ENCODE measurements at regions not wholly inside any gene's neighbourhood (a gene's known extent, or its start where the extent isn't known, plus 50 kb on each side); places are given as distances from the start of the nearest gene placed in this dataset.
A peak's percentile ranks its signal among the peaks of the same experiment; 100 is the strongest.

DNA sequence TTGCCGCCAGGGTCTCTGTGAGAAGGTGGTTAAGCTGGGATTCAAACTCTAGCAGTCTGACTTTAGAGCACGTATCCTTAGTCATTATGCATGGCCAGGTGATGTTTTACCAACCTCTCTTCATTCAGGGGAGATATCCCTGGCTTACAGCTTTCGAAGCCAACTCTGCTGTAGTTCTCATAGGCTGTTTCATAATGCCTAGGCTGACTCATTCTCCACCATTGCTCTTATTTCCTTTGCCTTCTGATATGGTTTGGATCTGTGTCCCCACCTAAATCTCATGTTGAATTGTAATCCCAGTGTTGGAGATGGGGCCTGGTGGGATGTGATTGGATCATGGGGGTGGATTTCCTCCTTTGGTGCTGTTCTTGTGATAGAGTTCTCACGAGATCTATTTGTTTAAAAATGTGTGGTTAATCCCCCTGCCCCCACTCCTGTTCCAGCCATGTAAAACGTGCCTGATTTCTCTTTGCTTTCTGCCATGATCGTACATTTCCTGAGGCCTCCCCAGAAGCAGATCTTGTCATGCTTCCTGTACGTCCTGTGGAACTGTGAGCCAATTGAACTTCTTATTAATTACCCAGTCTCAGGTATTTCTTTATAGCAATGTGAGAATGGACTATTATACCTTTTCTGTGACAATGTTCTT, 94.6 kb upstream of the MAN1A1 start:
- intact Hi-C loops (cut with DNase I) = no loop called here
- Histone ChIP-seq H3K9me3 (no peaks in the 10 kb centered on the region), H3K27ac (peak overlapping the region in 1 of 4 donors; percentile 22), H3K27me3 (no peaks in the 10 kb centered on the region), H3K4me3 (no peak overlapping the region), H3K4me1 (peaks cover 0 to 33% (median 18%) of the 10 kb centered on the region in 4 donors), H3K36me3 (no peaks in the 10 kb centered on the region)
- 74 to 86% methylated on average over 7 of the region's 7 CpGs for WGBS, 2 donors
- TF ChIP-seq POLR2AphosphoS5 (IDR thresholded peaks at IDR 0.05) (no peak), POLR2A (IDR thresholded peaks at IDR 0.05) (no peak), CTCF (IDR thresholded peaks at IDR 0.05) (no peak), EP300 (IDR thresholded peaks at IDR 0.05) (no peak)
- no peak for DNase-seq

DNA sequence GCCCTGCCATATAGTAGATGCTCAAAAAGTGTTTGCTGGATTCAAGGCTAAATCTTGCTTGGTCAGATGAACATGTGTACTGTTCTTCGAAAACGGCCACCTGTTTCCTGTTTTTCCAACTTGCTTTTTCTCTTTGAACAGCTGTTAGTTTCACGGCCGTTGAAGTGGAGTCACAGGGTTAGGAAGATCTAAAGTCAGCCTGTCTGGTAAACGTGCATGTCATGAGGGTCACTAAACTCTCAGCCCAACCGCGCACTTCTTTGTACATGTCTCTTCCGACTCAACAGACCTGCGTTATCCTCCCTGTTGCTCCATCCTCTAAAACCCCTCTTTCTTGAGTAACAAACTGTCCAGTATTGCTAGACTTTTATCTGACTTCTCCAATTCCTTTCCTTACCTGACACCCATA, 93.2 kb upstream of the MAN1A1 start:
- Histone ChIP-seq H3K36me3 (no peaks in the 10 kb centered on the region), H3K4me3 (no peak overlapping the region), H3K27ac (no peak overlapping the region), H3K9me3 (no peaks in the 10 kb centered on the region), H3K27me3 (no peaks in the 10 kb centered on the region), H3K4me1 (peaks cover 0 to 29% (median 18%) of the 10 kb centered on the region in 4 donors)
- intact Hi-C loops (cut with DNase I) = no loop called here
- DNase-seq = peak; percentile 80
- TF ChIP-seq POLR2AphosphoS5 (IDR thresholded peaks at IDR 0.05) (peak in 1 of 4 donors; percentile 29), CTCF (IDR thresholded peaks at IDR 0.05) (no peak), EP300 (IDR thresholded peaks at IDR 0.05) (peak in 2 of 4 donors; percentile 47 to 74)
- WGBS, 2 donors = 37 to 64% methylated on average over 9 of the region's 9 CpGs

GRCh38 chr6:119440953-119441352, 91.4 kb upstream of the MAN1A1 start:
- H3K4me1 ChIP-seq = peaks cover 0 to 12% (median 9%) of the 10 kb centered on the region in 4 donors
- H3K27ac ChIP-seq = no peak overlapping the region
- no peak overlapping the region for H3K4me3 ChIP-seq
- H3K36me3 ChIP-seq = no peaks in the 10 kb centered on the region
- H3K27me3 ChIP-seq = no peaks in the 10 kb centered on the region
- no peak for DNase-seq
- no peaks in the 10 kb centered on the region for H3K9me3 ChIP-seq
- 98% methylated on average over 37 of the region's 37 CpGs for WGBS, 2 donors
- no peak for TF ChIP-seq POLR2AphosphoS5 (IDR thresholded peaks at IDR 0.05)
- TF ChIP-seq CTCF (IDR thresholded peaks at IDR 0.05) = no peak
- intact Hi-C loops (cut with DNase I) = no loop called here

GRCh38 chr6:119436583-119436982, 87.0 kb upstream of the MAN1A1 start:
- Histone ChIP-seq H3K4me1 (peaks cover 0 to 11% (median 5%) of the 10 kb centered on the region in 4 donors), H3K36me3 (no peaks in the 10 kb centered on the region), H3K9me3 (no peaks in the 10 kb centered on the region), H3K4me3 (no peak overlapping the region), H3K27me3 (no peaks in the 10 kb centered on the region), H3K27ac (no peak overlapping the region)
- TF ChIP-seq EP300 (IDR thresholded peaks at IDR 0.05) (no peak), POLR2AphosphoS5 (IDR thresholded peaks at IDR 0.05) (no peak), POLR2A (IDR thresholded peaks at IDR 0.05) (no peak), CTCF (IDR thresholded peaks at IDR 0.05) (no peak)
- WGBS, 2 donors = 50 to 62% methylated on average over 3 of the region's 3 CpGs
- intact Hi-C loops (cut with DNase I) = no loop called here
- no peak for DNase-seq

- peaks cover 0 to 13% (median 5%) of the 10 kb centered on the region in 4 donors for H3K4me1 ChIP-seq
- no peak for TF ChIP-seq POLR2AphosphoS5 (IDR thresholded peaks at IDR 0.05)
- no peak for TF ChIP-seq CTCF (IDR thresholded peaks at IDR 0.05)
- TF ChIP-seq POLR2A (IDR thresholded peaks at IDR 0.05) = no peak
- no peak for TF ChIP-seq EP300 (IDR thresholded peaks at IDR 0.05)
- H3K27me3 ChIP-seq = no peaks in the 10 kb centered on the region
- DNase-seq = no peak
- 86 to 88% methylated on average over 1 of the region's 1 CpG for WGBS, 2 donors
- intact Hi-C loops (cut with DNase I) = no loop called here
- no peaks in the 10 kb centered on the region for H3K36me3 ChIP-seq
- H3K27ac ChIP-seq = no peak overlapping the region
- no peaks in the 10 kb centered on the region for H3K9me3 ChIP-seq
- H3K4me3 ChIP-seq = no peak overlapping the region
Observed at GRCh38 chr6:119431799-119432198, 82.2 kb upstream of the MAN1A1 start.

Measured in sigmoid colon (tissue), 6 donors.